SHP77 treated with DMSO at 0.1 percent for 48 hours (cell line): ENCODE measurements at regions not wholly inside any gene's neighbourhood (a gene's known extent, or its start where the extent isn't known, plus 50 kb on each side); places are given as distances from the start of the nearest gene placed in this dataset.

Source experiments
- DNase-seq: peaks from one replicate; lab custom pipeline; 2025; lab: John Stamatoyannopoulos, UW

DNA sequence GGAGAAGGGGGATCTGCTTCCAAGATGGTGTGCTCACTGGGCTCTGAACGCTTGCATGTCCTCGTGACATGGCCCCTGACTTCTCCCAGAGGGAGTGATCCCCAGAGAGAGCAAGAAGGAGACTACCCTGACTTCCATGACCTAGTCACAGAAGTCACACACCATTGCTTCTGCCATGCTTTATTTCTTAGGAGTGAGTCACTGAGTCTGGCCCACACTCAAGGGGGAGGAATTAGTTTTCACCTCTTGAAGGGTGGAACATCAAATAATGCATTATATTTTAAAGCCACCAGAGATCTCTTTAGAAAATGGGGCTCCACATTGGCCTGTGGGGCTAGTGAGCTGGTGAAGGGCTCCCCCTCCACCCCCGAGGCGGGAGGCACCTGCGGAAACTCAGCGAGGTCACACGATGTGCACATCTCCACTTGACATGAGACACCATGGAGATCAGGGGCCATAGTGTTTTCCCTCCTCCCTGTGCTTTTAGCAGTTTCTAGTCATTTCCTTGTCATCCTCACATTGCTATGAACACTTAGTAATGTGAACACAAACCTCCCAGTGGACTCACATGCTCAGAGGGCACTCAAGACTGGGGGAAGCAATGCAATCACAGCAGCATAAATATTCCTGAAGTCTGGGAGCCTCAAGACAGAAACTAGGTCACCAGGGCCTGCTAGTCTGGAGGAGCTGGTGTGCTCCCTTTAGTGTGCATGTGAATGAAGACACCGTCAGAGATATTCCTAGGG lies 87.4 kb upstream of the FZD10 start:
- DNase-seq: no peak

DNA sequence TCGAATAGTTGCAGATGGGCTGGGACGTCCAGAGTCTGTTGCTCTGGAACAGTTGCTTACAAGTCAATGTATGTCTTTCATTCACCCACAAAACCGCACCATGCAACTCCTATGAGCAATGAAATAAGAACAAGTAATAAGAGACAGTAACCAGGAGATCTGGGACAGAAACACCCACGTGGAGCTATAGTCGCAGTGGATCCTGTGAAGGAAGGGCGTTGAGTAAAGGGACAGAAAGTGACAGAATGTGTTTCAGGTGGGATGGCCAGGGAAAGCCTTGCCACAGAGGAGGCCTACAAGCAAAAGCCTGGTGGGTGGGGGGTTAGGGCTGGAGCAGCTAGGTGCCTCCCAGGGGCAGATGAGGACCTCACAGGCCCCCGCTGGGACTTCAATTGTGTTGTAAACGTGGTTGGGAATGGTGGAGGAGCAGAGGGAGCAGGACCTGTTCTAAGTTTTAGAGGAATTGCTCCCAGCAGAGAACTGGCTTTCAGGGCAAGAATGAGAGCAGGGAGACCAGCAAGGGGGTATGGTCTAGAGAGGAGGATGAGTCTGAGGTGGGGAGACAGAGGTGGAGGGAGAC lies 86.7 kb upstream of the FZD10 start:
- DNase-seq: no peak

DNA sequence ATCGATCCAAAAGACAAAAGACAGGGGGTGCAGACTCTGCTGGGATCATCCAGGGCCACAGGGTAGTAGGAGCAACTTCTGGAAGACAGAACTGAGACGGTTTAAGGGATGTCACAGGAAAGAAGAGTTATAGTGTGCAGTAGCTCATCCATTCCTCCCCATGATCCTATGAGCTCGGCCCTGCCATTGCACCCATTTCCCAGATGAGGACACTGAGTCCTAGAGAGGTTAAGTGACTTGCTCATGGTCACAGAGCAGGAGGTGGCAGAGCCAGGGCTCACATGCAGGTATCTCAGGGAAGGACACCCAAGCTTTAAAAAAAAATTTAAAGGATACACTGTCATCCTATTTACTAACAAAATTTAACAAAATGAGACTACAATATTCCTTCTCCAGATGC lies 86.1 kb upstream of the FZD10 start:
- no peak for DNase-seq

- no peak for DNase-seq
Measured at GRCh38 chr12:130076752-130077151, 85.5 kb upstream of the FZD10 start.

DNA sequence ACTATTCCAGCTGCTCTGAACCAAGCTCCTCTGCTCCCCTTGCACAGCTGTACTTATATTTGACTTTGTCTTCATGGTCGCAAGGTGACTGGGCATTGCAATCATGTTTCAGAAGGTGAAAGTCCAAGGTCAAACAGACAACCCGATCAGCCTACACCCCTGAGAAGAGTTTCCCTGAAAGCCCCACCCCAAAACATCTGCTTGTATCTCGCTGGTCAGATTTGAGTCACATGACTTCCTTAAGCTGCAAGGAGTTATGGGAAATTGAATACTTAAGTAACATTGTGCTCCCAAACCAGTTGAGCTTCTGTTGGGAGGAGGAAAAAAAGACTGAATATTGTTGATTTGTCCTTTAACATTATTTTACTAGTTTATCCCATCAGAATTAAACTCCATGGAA lies 83.4 kb upstream of the FZD10 start:
- no peak for DNase-seq

GRCh38 chr12:130079279-130079678 lies 83.0 kb upstream of the FZD10 start:
- no peak for DNase-seq

- no peak for DNase-seq
Measured at GRCh38 chr12:130080205-130080604, 82.1 kb upstream of the FZD10 start.

DNA sequence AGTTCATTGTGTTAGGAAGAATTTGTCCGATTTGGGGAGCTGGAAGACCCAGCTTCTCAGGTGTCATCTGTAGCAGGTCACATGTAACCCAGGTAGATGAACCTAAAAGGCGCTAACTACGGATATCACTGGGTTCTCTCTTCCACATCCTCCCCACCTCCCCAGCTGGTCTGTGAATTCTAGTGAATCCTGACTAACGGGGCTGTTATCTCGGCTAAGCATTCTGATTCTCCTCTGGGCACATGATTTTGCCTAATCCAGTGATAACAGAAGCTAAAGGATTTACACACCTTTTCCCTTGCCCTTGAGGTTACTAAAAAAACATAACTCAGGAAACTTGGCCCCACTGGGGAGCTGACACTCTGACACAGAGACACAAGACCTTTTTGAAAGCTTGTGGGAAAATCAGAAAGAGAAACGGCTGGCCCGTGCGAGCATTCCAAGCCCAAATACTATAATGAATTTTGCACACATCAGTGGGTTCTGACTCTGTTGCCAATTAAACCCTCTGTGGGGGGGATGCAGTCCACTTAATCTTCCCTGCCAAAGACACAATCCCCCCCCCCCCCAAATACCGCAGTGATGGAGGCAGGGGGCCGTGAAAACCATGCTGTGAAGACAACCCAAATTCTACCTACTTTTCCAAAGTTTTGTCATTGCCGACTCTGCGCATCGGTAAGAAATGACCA lies 81.0 kb upstream of the FZD10 start:
- no peak for DNase-seq

DNA sequence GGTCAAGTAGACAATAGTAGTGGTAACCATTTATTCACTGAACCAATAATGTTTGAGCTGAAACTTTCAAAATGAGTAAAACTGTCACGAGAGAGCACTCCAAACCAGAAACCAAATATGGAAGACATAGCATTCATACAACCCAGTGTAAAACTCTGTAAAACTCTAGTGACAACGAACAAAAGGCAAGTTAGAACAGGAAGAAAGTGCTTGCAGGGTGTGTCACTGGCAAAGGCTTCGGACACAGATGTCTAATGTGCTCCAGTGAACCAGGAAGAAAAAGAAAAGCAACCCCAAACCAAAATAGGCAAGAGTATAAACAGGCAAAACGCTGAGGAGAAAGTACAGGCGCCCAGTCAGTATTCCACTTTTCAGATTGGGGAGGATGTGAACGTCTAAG lies 79.3 kb upstream of the FZD10 start:
- no peak for DNase-seq

DNA sequence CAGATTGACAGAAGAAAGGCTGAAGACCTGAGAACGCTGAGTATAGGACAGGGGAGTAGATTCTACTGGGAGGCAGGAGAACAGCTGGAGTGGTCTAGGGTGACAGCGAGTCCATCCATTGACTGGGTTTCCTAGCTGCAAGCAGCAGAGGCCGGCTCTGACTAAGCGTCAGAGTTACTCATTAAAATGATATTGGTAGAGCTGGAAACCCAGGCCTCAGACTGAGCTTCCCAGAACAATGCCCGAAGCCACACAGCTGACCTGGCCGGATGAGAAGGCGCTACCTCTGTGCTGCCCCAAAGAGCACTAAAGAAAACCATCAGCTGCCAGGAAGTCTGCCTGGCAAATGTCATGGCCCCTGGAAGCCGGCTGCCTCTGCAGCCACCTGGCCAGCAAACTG lies 78.5 kb upstream of the FZD10 start:
- DNase-seq: no peak

GRCh38 chr12:130084359-130084758 lies 77.9 kb upstream of the FZD10 start:
- no peak for DNase-seq

- DNase-seq: no peak
Measured at GRCh38 chr12:130086248-130086647, 76.0 kb upstream of the FZD10 start.

- no peak for DNase-seq
Measured at GRCh38 chr12:130086797-130087196, 75.5 kb upstream of the FZD10 start.

- DNase-seq: no peak
Measured at GRCh38 chr12:130087222-130087621, 75.0 kb upstream of the FZD10 start.

DNA sequence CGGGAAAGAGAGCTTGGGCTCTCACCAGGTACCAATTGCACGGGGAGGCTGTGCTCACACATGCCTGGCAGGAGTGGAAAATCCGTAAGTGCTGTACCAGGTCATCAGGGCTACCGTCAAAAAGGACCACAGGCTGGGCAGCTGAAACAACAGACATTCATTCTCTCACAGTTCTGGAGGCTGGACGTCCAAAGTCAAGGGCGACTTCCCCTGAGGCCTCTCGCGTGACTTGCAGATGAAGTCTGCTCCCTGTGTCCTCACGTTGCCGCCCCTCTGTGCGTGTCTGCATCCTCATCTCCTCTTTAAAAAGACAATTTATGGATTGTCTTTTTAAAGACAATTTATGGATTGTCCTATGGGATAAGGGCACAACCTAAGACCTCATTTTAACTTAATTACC lies 73.8 kb upstream of the FZD10 start:
- no peak for DNase-seq

DNA sequence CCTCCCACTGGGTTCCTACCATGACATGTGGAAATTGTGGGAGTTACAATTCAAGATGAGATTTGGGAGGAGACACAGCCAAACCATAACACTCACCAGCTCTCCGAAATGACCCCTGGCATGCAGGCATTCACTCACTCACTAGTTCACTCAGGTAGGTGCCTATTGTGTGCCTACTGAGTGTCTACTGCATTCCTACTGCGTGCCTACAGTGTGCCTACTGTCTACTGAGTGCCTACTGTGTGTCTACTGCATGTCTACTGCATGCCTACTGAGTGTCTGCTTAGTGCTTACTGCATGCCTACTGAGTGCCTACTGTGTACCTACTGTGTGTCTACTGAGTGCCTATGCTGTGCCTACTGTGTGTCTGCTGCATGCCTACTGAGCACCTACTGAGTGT lies 71.7 kb upstream of the FZD10 start:
- DNase-seq: no peak

GRCh38 chr12:130093380-130093779 lies 68.9 kb upstream of the FZD10 start:
- DNase-seq: no peak

DNA sequence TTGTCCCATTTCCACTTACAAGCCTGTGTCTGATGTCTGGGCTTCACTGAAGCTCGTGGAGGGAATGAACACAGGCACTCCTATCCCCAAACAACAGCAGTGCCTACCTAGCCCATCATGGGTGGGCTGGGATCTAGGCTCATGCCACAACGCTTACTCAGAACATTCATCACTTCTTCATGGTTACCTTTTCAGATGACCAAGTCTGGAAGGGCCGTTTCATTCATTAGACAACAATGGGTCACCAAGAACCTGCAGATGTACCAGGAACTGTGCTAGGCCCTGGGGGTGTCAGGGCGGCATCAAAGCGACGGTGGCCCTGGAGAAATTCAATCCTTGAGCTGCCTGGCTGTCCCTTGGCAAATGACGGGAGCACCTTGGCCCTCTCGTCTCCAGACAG lies 64.9 kb upstream of the FZD10 start:
- DNase-seq: no peak

DNA sequence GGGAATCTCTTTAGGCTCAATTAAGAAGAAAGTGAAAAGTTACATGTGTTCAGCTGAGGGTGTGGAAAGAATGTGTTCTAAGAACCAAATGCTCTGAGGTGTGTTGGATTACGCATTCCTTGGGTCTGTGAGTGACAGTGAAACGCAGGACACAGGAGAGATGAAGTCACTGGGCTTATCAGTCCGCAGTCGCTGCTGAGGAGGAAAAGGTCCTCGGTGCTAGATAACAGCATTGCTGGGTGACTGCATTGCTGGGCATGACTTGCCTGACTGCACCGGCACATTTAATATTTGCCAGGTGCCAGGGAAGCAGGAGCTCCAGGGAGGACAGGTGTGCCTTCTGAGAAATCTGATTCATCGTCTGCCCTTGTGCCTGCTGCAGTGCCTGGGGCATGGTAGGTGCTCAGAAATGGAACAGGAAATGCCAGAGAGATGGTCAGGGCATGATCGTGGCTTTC lies 64.4 kb upstream of the FZD10 start:
- no peak for DNase-seq

DNA sequence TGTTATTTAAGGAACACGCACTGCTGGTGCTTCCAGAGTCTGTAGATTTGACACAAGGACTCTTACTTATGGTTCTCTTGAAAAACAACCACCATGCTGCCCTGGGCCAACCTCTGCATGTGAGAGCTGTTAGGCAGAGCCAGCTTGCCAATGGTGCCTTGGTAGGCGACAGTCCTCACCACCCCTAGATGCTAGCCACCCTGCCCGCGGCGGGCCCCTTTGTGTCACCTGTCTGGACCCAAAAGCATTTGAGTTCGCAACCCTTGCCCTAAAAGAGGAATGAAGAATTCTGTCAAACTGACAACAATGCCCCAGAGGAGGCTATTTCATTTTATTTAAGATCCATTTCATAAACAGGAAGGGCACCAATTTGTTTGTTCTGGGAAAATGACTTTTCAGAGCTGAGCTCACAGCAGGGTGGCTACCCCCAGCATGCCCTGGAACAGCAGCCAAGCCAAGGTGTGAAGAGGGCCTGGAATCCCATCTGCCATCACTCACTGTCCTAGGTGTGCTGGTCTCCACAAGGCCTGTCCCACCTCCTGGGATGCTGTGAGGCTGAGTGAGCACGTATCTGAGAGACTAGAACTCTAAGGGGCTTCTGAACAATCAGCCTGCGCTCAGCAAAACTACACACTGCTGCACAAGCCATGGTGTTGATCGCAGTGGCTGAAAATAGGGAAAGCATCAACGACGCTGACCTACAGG lies 63.8 kb upstream of the FZD10 start:
- DNase-seq: no peak

GRCh38 chr12:130100634-130101362 lies 61.5 kb upstream of the FZD10 start:
- no peak for DNase-seq

DNA sequence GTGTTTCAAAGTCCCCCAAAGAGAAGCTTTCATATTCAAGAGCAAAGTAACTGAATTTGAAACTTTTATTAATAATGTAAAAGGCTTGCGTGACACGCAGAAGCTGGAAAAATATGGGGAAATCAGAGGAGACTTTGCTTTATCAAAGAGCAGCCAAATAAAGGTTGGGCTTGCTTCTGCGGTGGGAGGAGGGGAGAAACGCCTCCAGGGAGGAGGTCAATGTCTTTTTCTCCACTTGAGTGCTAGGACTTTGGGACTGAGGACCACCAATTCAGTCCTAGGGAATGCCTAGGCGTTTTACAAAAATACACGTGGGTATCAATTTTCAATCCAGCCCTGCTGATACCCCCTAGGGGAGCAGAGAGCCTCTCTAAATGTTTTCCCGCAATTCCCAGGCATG lies 60.9 kb upstream of the FZD10 start:
- DNase-seq: no peak
